LNCaP clone FGC (cell line): ENCODE measurements at regions not wholly inside any gene's neighbourhood (a gene's known extent, or its start where the extent isn't known, plus 50 kb on each side); places are given as distances from the start of the nearest gene placed in this dataset.

Experiments used
- DNase-seq: peaks from one replicate; pipeline ENCODE4 v3.0.0-alpha.2; 2011; ENCODE audit warnings: low read depth
- H3K4me3 ChIP-seq: 2 replicates; pipeline ENCODE4 v1.5.1; 2011; ENCODE audit warnings: mild to moderate bottlenecking, low read depth, low read length, control low read depth
- TF ChIP-seq, protein P1 (sequence below): IDR thresholded peaks from 2 replicates; pipeline ENCODE4 v1.5.1; 2012; ENCODE audit warnings: mild to moderate bottlenecking; ENCODE audit not compliant: control insufficient read depth, insufficient read depth; ENCODE audit errors: extremely low read depth

DNA sequence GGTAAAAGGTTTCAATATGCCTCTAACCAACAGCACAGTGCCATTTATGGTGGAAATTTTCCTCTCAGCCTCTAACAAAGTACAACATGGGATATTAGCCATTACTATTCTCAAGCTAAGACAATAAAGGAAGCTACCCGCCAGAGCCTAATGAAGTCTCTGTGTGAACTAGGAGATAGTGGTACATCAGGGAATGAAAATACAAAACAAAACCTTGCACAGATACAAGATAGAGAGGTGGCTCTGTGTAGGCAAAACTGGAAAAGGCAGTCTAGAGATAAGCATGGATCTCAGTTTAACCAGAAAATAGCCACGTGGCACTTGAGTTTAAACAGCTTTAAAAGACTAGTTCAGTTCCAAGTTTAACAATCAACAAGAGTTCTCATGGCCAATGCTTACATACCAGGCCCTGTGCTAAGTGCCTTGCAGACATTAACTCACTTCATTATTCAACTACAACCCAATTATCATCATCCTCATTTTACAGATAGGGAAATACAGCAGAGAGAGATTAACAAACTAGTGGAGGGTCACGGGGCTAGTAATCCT lies 279.3 kb downstream of the IGSF11 start:
- H3K4me3 ChIP-seq: no peak overlapping the region
- TF ChIP-seq, protein P1, sequence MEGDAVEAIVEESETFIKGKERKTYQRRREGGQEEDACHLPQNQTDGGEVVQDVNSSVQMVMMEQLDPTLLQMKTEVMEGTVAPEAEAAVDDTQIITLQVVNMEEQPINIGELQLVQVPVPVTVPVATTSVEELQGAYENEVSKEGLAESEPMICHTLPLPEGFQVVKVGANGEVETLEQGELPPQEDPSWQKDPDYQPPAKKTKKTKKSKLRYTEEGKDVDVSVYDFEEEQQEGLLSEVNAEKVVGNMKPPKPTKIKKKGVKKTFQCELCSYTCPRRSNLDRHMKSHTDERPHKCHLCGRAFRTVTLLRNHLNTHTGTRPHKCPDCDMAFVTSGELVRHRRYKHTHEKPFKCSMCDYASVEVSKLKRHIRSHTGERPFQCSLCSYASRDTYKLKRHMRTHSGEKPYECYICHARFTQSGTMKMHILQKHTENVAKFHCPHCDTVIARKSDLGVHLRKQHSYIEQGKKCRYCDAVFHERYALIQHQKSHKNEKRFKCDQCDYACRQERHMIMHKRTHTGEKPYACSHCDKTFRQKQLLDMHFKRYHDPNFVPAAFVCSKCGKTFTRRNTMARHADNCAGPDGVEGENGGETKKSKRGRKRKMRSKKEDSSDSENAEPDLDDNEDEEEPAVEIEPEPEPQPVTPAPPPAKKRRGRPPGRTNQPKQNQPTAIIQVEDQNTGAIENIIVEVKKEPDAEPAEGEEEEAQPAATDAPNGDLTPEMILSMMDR: no peak
- no peak for DNase-seq

DNA sequence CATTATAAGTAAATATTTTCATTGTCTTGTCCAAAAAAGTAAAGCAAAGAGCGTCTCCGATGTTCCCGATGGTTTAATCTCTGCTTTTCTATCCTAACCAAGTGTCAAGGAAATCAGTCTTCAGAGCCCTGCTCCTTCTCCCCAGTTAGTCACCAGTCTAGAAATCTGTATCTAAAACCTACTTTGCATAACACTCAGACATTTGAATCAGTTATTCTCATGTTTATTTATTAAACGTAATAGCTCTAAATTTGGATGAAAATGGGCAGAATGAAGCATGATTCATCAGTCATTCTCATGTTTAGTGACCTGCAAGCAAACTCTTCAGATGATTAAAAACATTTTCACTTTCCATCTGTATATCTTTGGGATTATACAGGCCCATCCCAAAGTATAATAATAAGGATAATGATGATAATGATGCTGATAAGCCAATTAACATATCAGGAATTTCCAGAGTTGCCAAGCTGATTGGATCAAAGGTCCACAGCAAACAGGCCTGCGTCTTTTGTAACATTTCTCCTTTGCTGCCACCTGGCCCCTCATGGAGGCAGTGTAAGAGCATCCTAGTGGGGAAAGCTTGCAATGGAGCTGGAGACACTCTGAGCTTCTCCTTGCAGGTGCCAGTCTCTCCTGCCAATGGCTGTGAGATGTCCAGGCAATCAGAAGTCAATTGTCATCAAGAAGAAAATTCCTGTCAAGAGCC lies 273.9 kb downstream of the IGSF11 start:
- H3K4me3 ChIP-seq: no peak overlapping the region
- no peak for DNase-seq
- TF ChIP-seq, protein P1: no peak

DNA sequence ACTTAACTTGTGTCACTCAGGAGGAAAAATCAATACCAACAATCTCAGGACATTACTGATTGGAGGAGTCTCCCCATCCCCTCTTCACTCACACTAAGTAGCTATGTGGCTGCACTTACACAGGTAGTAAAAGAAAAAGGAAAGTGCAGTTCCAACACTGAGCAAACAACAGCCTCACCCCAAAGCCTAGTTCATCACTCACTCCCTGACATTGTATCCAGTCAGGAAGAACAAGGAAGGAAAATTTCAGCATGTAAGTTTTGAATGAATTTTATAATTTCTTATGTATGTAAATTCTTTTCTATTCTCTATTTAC lies 273.4 kb downstream of the IGSF11 start:
- no peak overlapping the region for H3K4me3 ChIP-seq
- TF ChIP-seq, protein P1: no peak
- no peak for DNase-seq

DNA sequence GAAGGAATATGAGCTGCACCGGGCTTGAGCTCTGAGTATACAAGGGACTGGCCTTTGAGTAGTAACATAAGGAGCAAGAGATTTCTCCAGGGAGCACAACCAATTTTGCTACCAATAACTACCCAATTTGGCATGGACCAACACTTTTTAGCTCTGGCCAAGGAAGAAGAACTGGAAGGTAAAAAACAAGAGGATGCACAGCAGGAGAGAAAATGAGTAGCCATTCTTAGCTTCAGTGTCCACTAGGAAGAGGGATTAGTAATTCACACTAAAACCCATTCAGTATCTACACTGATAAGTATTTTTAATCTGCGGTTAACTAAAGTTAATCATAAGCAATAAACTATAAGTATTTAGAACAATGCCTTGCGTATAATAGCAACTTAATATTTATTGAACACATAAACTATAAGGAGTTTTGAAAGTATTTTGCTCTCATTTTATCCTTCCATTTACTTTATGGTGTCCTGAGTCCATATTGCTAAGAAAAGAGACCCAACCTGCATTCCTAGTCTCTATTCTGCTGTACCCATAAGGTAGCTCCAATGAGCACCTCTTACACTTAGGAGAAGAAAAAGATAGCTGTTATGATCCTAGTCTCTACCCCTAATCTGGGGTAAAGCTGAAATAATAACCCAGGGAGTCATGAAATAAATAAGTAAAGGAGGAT lies 268.9 kb downstream of the IGSF11 start:
- no peak overlapping the region for H3K4me3 ChIP-seq
- no peak for DNase-seq
- TF ChIP-seq, protein P1: no peak

DNA sequence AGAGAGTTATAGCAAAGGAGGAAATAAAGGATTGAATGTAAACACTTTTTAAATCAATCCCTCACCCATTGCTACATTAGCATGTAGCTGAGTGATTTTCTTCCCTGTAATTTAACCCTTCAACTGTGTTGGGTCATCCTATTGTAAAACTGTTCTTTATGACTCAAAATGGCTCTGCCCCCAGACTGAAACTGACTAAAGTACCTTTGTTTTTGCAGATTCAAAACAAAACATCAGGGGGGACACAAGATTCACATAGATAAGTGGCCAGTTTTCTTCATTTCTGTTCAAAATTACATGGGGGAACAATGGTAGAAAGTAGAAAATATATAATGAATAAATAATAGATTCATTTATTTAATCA lies 268.4 kb downstream of the IGSF11 start:
- no peak overlapping the region for H3K4me3 ChIP-seq
- no peak for DNase-seq
- TF ChIP-seq, protein P1: no peak

DNA sequence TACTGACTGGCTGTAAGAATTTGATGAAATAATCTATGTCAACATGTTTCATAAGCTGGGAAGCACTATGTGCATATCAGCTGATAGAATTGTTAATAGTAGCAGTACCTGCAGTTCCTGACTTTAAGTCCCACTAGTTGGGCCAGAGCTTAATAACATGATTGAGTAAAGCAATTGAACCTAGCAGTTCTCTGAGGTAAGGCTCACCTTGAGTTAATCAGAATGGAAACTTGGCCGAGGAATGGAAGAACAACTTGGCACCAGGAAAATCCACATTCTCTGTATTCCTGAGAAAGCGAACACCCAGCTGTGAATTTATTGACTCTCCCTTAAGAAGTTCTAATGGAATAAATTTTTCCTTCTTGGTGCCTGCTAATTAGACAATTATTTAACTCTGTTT lies 262.6 kb downstream of the IGSF11 start:
- TF ChIP-seq, protein P1: no peak
- DNase-seq: no peak
- no peak overlapping the region for H3K4me3 ChIP-seq
